HG03135 (cell line): ENCODE measurements at regions not wholly inside any gene's neighbourhood (a gene's known extent, or its start where the extent isn't known, plus 50 kb on each side); places are given as distances from the start of the nearest gene placed in this dataset.

Experiments used
- ATAC-seq: cut with Tn5 transposase; IDR thresholded peaks from one replicate; pipeline ENCODE4 v1.9.1; 2021; ENCODE audit warnings: mild to moderate bottlenecking, moderate library complexity; ENCODE audit not compliant: unreplicated experiment

GRCh38 chr4:20506827-20507226 lies 193.4 kb upstream of the PACRGL start:
- no peak for ATAC-seq

- ATAC-seq, result no peak
Measured at GRCh38 chr4:20509315-20509714, 190.9 kb upstream of the PACRGL start.

GRCh38 chr4:20512033-20512792 lies 188.0 kb upstream of the PACRGL start:
- ATAC-seq, result no peak

- ATAC-seq, result no peak
Measured at GRCh38 chr4:20512985-20513384, 187.3 kb upstream of the PACRGL start.

- no peak for ATAC-seq
Measured at GRCh38 chr4:20520901-20521300, 179.4 kb upstream of the PACRGL start.

GRCh38 chr4:20528508-20528907 lies 171.8 kb upstream of the PACRGL start:
- ATAC-seq, result no peak

GRCh38 chr4:20529691-20530090 lies 170.6 kb upstream of the PACRGL start:
- no peak for ATAC-seq

GRCh38 chr4:20532116-20532790 lies 168.0 kb upstream of the PACRGL start:
- ATAC-seq, result no peak

GRCh38 chr4:20532871-20533870 lies 167.1 kb upstream of the PACRGL start:
- ATAC-seq, result no peak

- no peak for ATAC-seq
Measured at GRCh38 chr4:20538905-20539304, 161.4 kb upstream of the PACRGL start.

GRCh38 chr4:20543131-20543530 lies 157.1 kb upstream of the PACRGL start:
- no peak for ATAC-seq

GRCh38 chr4:20544645-20545044 lies 155.6 kb upstream of the PACRGL start:
- ATAC-seq, result no peak

GRCh38 chr4:20552004-20552403 lies 148.3 kb upstream of the PACRGL start:
- no peak for ATAC-seq

- no peak for ATAC-seq
Measured at GRCh38 chr4:20554134-20554533, 146.1 kb upstream of the PACRGL start.

- ATAC-seq, result no peak
Measured at GRCh38 chr4:20565075-20565721, 135.1 kb upstream of the PACRGL start.

- no peak for ATAC-seq
Measured at GRCh38 chr4:20570981-20571715, 129.1 kb upstream of the PACRGL start.

- no peak for ATAC-seq
Measured at GRCh38 chr4:20572976-20573375, 127.3 kb upstream of the PACRGL start.

GRCh38 chr4:20574986-20575385 lies 125.3 kb upstream of the PACRGL start:
- ATAC-seq, result no peak

GRCh38 chr4:20575486-20575885 lies 124.8 kb upstream of the PACRGL start:
- ATAC-seq, result no peak

- no peak for ATAC-seq
Measured at GRCh38 chr4:20576861-20577260, 123.4 kb upstream of the PACRGL start.
